22Rv1 (cell line): ENCODE measurements at regions not wholly inside any gene's neighbourhood (a gene's known extent, or its start where the extent isn't known, plus 50 kb on each side); places are given as distances from the start of the nearest gene placed in this dataset.

ENCODE experiments used
- CTCF ChIP-seq: fragments of 450-650 bp; IDR thresholded peaks from 2 replicates; pipeline ENCODE4 v1.5.1; 2017; ENCODE audit warnings: mild to moderate bottlenecking
- ZFX ChIP-seq: fragments of 450-650 bp; IDR thresholded peaks from 2 replicates; pipeline ENCODE4 v1.6.1; 2017; ENCODE audit warnings: antibody characterized with exemption, borderline replicate concordance

- TF ChIP-seq CTCF (no peak), ZFX (no peak)
These were observed 78.6 kb upstream of the DTNBP1 start for GRCh38 chr6:15741405-15741804.
